PFSK-1 (cell line): ENCODE measurements at regions not wholly inside any gene's neighbourhood (a gene's known extent, or its start where the extent isn't known, plus 50 kb on each side); places are given as distances from the start of the nearest gene placed in this dataset.

ENCODE experiments used
- FOXP2 ChIP-seq: optimal IDR thresholded peaks from 2 replicates; pipeline ENCODE3; 2011; ENCODE audit warnings: borderline replicate concordance, control low read depth, inconsistent platforms; ENCODE audit not compliant: insufficient read depth; ENCODE audit errors: extremely low read length, extremely low read depth
- POLR2AphosphoS5 ChIP-seq: IDR thresholded peaks from 2 replicates; pipeline ENCODE4 v1.6.1; 2012; ENCODE audit warnings: low read depth, mild to moderate bottlenecking, control low read depth, low read length, moderate library complexity
- REST ChIP-seq, 2 experiments: IDR thresholded peaks; 2 replicates each; pipeline versions ENCODE4 v1.6.1 to v1.8.0; 2011 to 2012; ENCODE audit warnings: low read depth in 2 of 2, low read length in 2 of 2, control low read depth in 1 of 2, inconsistent platforms in 1 of 2, mild to moderate bottlenecking in 1 of 2, moderate library complexity in 1 of 2; ENCODE audit not compliant: insufficient read depth in 1 of 2

- TF ChIP-seq REST (IDR thresholded peaks at IDR 0.05; ENCODE audit: insufficient read depth in 1 of 2, low read depth in 2 of 2, low read length in 2 of 2): no peak
- no peak for TF ChIP-seq POLR2AphosphoS5
- no peak for TF ChIP-seq FOXP2
Observed at GRCh38 chr10:64690194-64690593, 1169.0 kb downstream of the REEP3 start.
